Lower leg skin (tissue), 4 donors: ENCODE measurements at regions not wholly inside any gene's neighbourhood (a gene's known extent, or its start where the extent isn't known, plus 50 kb on each side); places are given as distances from the start of the nearest gene placed in this dataset.

Experiments used
- DNase-seq, 2 donors: peaks; one replicate each; pipeline ENCODE4 v3.0.0-alpha.2; 2019; ENCODE audit warnings: low spot score in 2 of 2
- H3K4me3 ChIP-seq: fragments of 200-600 bp; sonication (generic); 2 replicates; pipeline ENCODE4 v1.5.1; 2017; ENCODE audit warnings: mild to moderate bottlenecking, low read depth; ENCODE audit not compliant: poor library complexity, severe bottlenecking
- CTCF ChIP-seq, 3 donors: fragments of 450-650 bp; IDR thresholded peaks; one replicate each; pipeline ENCODE4 v1.5.1; 2016; ENCODE audit warnings: antibody characterized with exemption in 3 of 3, mild to moderate bottlenecking in 3 of 3, moderate library complexity in 2 of 3
- POLR2A ChIP-seq, 2 donors: fragments of 450-650 bp; IDR thresholded peaks; one replicate each; pipeline ENCODE4 v1.6.1; 2016 to 2017; ENCODE audit warnings: antibody characterized with exemption in 2 of 2, mild to moderate bottlenecking in 1 of 2, moderate library complexity in 1 of 2
- WGBS, 2 donors: methylation state at CpG; one replicate each; pipeline ENCODE4 v1.1.5; 2018; 5-methylcytosine and 5-hydroxymethylcytosine counted together
- intact Hi-C: fragments of 100-400 bp; cut with DNase I; formaldehyde crosslinking; loops from one replicate; pipeline ENCODE4 v1.15.0; 2023; ENCODE audit warnings: low total_unique reads

- no peak overlapping the region for H3K4me3 ChIP-seq
- 32 to 39% methylated on average over 2 of the region's 2 CpGs for WGBS, 2 donors
- TF ChIP-seq POLR2A (IDR thresholded peaks at IDR 0.05), result no peak
- TF ChIP-seq CTCF (IDR thresholded peaks at IDR 0.05), result no peak
- no peak for DNase-seq
- intact Hi-C loops, result no loop called here
Observed at GRCh38 chr13:38582133-38582532, 104.7 kb upstream of the FREM2 start.

GRCh38 chr13:38590230-38590629 is 96.6 kb upstream of the FREM2 start:
- TF ChIP-seq CTCF (IDR thresholded peaks at IDR 0.05) (no peak), POLR2A (IDR thresholded peaks at IDR 0.05) (no peak)
- intact Hi-C loops, result no loop called here
- no peak for DNase-seq
- H3K4me3 ChIP-seq, result no peak overlapping the region
- 70 to 78% methylated on average over 2 of the region's 2 CpGs for WGBS, 2 donors

- TF ChIP-seq CTCF (IDR thresholded peaks at IDR 0.05) (no peak), POLR2A (IDR thresholded peaks at IDR 0.05) (no peak)
- intact Hi-C loops, result no loop called here
- DNase-seq, result no peak
- WGBS, 2 donors, result 45 to 60% methylated on average over 6 of the region's 6 CpGs
- no peak overlapping the region for H3K4me3 ChIP-seq
Observed at GRCh38 chr13:38590796-38591507, 95.9 kb upstream of the FREM2 start.

GRCh38 chr13:38602266-38602665 is 84.6 kb upstream of the FREM2 start:
- no peak for DNase-seq
- intact Hi-C loops, result no loop called here

GRCh38 chr13:38606699-38607535 is 80.0 kb upstream of the FREM2 start:
- TF ChIP-seq CTCF (IDR thresholded peaks at IDR 0.05) (no peak), POLR2A (IDR thresholded peaks at IDR 0.05) (no peak)
- intact Hi-C loops, result no loop called here
- 74 to 77% methylated on average over 6 of the region's 6 CpGs for WGBS, 2 donors

More at GRCh38 chr13:38602266-38602665, 84.6 kb upstream of the FREM2 start:
- 81 to 83% methylated on average over 6 of the region's 6 CpGs for WGBS, 2 donors
- TF ChIP-seq CTCF (IDR thresholded peaks at IDR 0.05), result no peak
- TF ChIP-seq POLR2A (IDR thresholded peaks at IDR 0.05), result no peak
- H3K4me3 ChIP-seq, result no peak overlapping the region

More at GRCh38 chr13:38606699-38607535, 80.0 kb upstream of the FREM2 start:
- DNase-seq, result no peak
- no peak overlapping the region for H3K4me3 ChIP-seq
